Tongue (tissue), 1 donor: ENCODE measurements at regions not wholly inside any gene's neighbourhood (a gene's known extent, or its start where the extent isn't known, plus 50 kb on each side); places are given as distances from the start of the nearest gene placed in this dataset.
"Not testable (repeated sequence)": the region's sequence is repeated elsewhere in the genome, so short reads cannot be mapped to it uniquely, and the experiment has no call there.

ENCODE experiments used
- DNase-seq: peaks from one replicate; pipeline ENCODE4 v3.0.0-alpha.2; 2015

DNA sequence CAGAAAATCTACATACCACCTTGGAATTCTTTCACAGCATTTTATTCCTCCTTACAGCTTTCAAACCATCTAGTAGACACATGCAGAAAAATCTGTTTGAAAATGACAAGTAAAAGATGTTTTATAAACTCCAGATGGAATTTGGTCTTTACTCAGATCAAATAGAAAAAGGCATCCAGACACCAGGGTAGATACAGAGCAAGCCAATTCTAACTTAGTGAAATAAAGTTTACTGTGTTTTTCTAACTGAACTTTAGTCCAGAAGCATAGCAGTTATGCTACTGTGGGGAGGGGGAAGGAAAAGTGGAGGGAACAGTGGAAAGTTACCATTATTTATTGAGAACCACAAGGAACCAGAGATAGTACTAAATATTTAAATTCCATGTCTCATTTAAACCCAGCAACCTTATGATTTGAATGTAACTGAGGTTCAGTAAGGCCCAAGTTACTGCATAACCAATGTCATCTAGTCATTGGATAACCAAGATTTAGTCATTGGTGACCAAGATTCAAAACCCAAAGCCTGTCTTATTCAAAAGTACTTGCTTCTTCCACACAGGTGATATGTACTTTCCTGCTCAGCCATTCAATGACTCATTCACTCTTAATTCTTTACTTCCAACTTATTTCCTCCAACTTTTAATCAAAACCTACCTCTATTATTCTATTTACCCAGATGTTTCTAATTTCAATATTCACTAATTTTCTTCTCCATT lies 57.7 kb downstream of the RAD51AP2 start:
- DNase-seq = no peak

DNA sequence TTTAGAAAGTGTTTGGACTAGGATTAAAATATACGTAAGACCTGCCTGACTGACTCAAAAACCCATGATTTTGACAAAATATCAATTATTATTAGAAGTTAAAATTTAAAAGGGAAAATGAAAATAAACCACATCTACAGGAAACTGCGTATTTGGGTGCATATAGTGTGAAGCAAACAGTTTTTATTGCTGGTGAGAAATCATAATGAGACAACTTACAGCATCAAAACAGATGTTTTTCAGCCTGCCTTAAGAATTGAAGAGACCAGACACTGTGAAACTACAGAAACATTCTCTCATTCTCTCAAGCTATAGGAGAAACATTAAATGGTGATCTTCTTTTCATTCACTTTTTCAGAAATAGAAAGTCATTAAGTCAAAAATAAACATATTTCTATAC lies 62.9 kb downstream of the RAD51AP2 start:
- DNase-seq = no peak

DNA sequence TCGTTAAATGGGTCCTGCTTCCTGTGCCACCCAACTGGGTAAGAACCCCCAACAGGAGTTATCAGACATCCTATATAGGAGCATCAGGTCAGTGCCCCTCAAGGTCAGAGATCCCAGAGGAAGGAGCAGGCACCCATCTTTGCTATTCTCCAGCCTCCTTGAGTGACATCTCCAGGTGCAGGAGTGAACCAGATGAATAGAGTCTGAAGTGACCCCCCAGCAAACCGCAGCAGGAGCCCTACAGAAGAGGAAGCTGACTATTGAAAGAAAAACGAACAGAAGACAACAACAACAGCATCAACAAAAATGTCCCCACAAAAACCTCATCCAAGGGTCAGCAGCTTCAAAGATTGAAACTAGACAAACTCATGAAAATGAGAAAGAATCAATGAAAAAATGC lies 72.0 kb downstream of the RAD51AP2 start:
- DNase-seq = not testable (repeated sequence)

DNA sequence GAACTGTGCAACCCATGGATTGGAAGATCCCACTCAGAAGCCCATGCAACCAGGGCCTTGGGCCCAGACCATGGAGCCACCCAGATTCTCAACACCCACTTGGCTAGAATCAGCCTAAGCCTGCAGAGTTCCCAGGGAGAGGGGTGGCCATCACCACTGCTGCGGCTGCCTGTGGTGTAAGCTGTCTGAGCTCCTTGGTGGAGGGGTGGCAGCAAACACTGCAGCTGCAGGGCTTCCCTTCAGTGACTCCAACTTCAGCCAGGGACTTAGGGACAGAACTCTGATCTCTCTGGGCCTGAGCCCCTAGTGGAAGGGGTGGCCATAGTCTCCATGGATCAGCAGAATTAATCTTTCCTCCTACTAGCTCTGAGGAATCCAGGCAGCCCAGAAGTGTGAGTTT lies 72.5 kb downstream of the RAD51AP2 start:
- DNase-seq = no peak

DNA sequence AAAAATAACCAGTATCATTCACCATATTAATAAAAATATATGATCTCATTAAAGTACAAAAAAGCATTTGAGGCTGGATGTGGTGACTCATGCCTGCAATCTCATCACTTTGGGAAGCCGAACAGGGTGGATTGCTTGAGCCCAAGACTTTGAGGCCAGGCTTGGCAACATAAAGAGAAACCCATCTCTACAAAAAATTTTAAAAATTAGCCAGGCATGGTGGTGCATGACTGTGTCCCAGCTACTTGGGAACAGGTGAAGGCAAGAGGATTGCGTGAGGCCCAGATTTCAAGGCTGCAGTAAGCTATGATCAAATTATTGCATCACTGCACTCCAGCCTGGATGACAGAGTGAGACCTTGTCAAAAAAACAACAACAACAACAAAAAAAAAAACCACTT lies 75.9 kb downstream of the RAD51AP2 start:
- DNase-seq = no peak

DNA sequence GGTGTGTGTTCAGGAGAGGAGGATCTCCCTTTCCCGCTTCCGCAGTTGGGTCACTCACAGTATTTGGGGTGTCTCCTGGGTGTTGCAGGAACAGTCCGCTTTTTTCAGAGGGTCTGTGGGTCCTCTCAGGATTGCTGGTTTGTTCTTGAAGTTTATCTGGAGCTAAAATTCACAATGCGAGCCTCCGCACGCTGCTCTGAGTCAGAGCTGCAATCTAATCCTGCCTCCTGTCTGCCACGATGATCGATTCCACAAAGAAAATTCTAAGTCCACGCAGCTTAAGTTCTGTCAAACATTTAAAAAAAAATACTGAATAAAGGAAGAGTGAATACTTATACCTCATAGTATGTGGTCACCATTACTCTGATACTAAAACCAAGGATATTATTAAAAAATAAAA lies 76.5 kb downstream of the RAD51AP2 start:
- DNase-seq = no peak

DNA sequence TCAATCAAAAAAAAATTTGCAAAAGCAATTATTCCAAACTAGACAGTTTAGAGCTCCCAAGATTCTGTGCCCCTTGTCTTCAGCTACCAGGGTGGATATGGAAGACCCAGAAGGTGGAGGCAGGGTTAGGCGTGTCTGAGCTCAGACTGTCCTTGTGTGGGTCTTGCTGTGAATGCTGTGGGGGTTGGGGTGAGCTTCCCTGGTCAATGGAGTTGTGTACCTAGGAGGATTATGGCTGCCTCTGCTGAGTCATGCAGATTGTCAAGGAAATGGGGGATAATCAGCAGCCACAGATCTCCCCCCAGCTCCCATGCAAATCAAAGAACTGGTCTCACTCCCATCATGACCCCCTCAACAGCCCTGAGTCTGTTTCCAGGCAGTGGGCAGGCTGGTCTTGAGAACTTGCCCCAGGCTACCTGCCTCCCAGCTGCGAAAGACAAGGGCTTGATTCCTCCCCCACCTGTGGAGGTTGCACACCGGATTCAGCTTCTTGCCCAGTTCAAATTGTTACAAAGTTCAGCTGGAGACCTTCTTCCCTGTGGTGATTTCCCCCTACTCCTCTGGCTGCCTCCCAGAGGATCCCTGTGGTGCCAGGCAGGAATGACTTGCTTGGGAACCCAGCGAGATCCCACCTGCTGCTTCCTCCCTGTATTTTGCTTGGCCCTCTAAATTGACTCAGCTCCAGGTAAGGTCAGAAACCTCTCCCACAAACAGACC lies 77.0 kb downstream of the RAD51AP2 start:
- no peak for DNase-seq

DNA sequence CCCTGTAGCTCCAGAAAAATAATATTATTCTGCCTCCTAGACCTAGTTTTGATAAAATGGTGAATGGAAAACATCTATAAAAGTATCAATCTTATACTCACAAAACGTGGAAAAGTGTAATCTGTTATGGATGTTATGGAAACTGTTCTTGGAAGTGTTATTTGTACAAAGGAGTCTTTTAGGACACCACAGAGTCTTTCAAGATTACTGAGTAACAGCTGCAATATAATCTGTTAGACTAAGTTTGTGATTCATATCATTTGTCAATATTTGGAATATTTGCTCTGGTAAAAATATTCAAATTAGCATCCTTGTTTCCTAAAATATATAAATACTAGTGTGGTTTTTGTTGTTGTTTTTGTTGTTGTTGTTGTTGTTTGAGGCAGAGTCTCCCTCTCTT lies 87.9 kb downstream of the RAD51AP2 start:
- DNase-seq = no peak

DNA sequence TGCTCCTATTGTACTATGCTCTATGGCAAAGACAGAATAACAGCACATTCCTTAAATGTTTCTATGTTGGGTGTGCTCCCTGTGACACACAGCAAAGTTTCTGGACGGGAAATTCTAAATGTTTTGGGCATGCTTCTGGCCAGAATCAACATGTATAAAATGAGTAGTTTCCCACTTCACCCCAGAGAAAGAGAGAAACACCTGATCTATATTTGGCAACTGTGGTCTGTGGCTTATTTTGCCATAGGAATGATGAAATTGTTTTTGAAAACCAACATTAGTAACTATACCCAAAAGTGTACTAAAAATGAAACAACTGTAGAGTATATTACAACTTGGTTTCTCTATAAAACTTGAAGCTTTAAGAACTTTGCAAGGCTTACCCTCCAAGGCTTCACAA lies 89.1 kb downstream of the RAD51AP2 start:
- DNase-seq = no peak

DNA sequence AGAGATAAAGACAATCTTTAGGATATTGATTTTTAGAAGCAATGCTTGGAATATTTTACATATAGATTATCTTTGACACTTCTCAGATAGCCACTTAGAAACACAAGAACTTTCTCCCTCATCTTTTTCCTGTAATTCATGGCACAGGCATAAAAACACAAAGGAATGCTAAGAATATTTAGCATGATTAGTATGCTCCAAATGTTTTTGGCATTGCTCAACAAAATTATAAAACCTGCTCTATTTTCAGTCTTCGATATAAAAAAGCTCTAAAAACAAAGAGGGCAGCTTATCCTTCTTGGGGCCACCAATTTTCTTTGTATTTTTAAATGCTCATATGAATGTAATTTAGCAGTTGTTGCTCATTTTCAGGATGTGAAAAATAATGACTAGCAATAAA lies 90.8 kb downstream of the RAD51AP2 start:
- no peak for DNase-seq

DNA sequence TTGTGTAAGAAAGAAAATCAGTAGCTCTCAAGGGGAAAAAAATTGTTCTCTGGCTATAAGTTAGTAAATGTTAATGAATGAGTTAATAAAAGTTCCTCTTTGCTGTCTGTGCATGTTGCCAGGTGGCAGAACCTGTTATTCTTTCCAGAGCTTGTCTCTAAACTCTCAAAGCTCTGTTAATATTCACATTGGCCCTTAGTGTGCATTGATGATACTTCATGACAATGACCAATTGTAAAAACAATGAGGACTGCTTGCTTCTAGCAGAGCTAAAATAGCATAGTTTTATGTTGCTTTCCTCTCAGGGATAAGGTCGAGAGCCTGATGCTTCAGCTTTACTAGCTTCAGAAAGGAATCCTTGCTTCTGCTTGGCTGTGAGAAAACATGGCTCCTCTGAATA lies 91.5 kb downstream of the RAD51AP2 start:
- DNase-seq = peak; percentile 20

DNA sequence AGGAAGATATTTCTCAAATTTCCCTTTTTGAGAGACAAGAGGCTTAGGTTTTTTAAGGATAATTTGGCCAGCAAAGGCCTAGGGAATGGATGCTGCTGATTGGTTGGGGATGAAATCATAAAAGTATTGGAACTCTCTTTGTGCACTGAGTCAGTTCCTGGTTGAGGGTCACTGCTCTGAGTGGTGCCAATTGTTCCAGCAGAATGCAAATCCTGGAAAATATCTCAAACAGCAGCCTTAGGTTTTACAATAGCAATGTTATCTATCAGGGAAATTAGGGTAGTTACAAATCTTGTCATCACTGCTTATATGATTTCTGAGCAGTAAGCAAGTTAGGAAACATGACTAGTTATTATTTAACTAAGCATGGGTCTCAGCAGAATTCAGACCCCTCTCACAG lies 96.2 kb downstream of the RAD51AP2 start:
- no peak for DNase-seq

DNA sequence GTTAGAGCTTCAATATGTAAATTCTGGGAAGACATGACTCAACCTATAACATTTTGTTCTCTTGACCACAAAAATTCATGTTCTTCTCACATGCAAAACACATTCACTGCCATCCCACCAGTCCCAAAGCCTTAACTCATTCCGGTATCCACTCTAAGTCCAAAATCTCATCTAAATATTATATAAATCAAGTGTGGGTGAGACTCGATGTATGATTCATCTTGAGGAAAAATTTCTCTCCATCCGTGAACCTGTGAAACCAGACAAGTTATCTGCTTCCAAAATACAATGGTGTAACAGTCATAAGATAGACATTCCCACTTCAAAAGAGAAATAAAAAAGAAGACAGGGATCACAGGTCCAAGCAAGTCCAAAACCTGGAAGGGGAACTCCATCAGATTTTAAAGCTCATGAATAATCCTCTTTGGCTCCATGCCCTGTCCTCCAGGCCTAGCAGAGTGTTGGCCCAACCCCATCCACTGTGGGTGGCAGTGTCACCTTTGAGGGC lies 101.3 kb downstream of the RAD51AP2 start:
- DNase-seq = no peak

DNA sequence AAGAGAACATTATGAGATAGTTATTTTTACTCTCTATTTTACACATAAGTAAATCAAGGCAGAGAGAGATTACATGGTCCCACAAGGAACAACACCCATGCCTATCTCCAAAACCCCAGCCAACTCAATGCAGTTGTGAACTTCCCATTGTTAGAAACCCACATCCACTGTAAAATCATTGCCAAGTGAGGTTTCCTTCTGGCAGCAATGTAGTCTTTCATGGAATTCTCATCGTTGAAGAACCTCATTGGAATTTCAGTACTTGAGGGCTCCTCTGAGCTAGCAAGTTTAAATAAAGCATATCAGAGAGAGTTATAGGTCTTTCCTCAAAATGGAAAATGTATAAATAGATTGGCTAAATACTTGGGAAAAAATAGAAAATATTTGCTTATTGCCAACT lies 105.2 kb downstream of the RAD51AP2 start:
- no peak for DNase-seq

DNA sequence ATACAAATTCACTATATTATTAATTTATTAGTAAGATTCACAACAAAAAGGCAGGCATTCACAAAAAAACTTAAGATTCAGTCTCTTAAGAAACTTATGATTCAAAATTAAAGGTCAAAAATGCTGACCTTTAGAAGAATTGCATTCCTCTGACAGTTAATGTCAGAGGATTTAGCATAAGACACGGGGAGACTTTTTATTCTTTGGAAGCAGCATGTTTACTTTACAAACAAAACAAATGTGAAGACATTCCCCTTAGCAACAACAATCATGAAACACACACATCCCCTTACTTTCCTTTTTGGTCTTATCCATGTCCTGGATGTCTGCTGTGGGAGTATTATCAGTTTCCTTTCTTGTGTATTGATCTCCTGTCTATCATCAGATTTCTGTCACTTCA lies 117.1 kb downstream of the RAD51AP2 start:
- no peak for DNase-seq

DNA sequence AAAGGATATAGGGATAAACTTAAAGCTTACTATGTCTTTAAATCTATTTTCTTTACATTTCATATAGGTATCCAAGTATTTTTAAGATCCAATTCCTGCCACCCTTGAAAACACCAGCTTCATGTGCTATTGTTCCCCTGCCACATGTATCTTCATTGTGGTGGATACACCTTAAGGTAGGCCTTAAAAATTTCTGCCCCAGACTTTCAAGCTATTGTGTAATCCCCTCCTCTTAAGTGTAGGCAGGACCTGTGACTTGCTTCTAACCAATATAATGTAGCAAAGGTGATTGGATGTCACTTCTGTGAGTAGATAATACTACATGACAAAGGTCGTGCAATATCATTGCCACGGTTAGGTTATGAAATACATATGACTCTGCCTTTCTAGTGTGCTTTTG lies 119.5 kb downstream of the RAD51AP2 start:
- DNase-seq = no peak

DNA sequence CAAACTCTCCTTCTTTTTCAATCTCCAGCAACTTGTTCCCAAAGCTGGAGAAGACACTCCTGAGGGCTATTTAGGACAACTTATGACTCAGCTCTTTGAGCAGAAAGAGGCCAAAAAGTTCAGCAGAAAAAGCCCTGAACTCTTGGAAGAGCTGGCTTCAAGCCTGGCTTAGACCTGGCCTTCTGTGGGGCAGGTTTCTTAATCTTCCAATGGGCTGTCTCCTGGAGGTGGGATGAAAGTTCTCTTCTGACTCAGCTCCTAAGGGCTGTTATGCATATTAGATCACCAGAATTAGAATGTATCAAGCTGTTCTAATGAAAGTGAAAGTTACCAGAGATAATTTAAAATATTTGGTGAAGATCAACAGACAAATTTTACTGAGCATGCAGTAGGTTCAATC lies 129.4 kb downstream of the RAD51AP2 start:
- DNase-seq = no peak

DNA sequence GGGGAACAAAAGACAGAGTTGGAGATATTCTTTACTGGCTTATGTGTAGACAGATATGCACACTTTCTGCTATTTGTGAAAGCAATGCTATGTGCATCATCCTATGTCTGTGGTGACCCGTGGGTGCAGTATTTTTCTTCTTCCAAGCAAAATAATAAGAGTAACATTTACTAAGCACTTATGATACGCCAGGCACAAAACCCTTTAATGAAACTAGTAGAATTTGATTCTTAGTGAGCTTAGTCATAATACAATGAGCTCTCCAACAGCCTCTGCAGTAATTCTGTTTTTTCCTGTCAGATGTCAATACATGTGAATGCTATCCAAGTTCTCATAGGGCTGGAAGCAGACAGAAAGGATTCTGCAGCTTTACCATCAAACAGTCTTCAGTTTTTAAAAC lies 130.6 kb downstream of the RAD51AP2 start:
- DNase-seq = no peak

DNA sequence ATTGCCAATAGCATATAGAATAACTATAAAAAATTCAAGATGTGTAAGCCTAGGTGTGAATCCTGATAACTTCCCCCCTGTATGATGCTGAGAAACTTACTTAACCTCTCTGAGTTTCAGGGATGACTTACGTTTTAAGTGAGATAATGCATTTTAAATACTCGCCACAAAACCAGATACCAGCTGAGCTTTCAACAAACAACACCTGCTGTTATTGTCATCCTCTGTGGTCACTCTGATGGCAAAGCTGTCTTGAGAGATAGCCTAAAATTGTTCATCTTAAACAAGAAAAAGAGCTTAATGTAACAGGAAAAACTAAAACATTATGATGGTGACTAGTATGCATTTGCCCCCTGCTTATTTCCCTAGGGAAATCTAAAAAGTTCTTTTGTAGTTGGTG lies 131.5 kb downstream of the RAD51AP2 start:
- no peak for DNase-seq

DNA sequence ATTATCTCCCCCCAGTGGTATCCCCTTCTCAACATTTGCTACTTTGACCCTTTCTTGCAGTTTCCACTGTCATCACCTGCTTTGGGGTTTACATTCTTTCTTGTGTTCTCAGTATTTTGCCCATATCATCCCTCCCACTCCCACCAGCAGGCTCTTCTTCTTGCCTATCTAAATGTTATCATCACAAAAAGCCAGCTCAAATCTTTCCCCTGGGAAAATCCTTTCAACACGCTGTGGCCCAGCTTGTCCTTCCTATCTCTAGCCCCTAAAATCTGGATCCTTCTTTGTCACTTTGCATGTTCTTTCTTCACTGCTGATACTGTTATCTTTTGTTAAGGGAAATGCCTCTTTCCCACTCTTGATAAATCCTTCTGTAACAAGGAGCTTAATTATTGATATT lies 138.2 kb downstream of the RAD51AP2 start:
- no peak for DNase-seq

DNA sequence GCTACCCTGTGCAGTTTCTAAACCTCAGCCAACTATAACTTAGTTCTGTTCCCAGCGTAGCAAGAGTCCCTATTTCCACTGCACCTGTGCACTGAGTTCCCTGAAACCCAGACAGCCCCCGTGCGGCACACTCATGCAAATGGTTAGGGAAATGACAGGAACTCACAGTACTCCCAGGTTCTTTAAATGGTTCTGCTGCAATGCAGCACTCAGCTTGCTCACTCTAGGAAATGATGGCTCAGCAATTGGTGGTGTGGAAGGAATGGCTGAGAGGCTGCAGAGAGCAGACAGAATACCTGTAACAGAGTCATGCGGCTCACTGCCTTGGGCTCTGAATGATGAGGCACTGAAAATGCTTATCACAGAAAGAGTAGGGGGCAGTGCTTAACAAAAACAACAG lies 143.0 kb downstream of the RAD51AP2 start:
- no peak for DNase-seq

DNA sequence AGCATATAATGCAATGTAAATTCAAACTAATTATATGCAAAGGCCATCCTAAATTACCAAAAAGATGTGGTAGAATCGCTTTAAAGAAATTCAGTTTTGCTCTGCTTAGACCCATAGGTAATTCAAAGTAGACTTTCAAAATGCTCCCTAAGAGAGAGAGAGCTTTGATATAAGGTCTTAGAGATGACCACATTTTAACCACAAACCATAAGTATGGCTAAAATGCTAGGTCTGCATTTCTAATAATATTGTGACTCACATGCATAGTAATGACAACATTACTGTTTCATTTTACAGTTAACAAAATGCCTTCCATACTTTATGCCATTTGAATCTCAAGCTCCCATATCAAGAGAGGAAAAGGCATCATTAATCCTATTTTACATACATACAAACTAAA lies 144.5 kb downstream of the RAD51AP2 start:
- DNase-seq = no peak

DNA sequence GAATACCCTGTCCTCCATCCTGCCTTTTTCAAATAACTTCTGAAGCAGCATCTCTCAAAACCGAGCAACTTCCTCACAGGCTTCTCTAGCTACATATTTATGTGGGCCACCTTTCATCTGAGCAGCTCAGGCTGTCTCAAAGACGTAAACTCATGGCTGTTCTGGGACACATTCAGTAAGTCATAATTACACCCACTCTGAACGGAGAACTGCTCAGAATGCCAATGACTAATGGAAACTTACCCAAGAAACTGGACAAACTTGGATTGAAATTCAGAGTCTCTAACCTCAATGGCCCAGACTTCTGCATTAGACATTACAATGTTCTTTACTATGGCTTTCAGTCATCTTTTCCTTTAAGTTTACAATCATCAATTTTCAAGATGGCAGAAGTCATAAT lies 145.2 kb downstream of the RAD51AP2 start:
- DNase-seq = no peak

DNA sequence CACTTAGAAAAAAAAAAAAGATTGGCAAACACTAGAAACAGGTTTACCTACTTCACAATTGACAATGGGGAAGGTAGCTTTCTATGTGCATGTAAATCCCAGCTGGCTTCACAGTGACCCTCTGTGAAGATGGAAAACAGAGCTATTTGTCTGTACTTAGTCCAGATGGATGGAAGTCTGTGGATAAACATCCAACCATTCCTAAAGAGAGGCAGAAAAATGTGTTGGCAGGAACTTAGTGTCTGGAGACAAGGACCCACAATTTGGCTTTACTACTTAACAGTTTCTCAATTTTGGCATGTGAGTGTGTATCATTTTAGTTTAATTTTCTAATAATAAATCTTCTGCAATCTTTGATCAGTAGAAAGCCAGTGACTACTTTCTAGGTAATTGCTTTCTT lies 154.4 kb downstream of the RAD51AP2 start:
- peak; percentile 8 for DNase-seq
